ENCODE measurements at regions not wholly inside any gene's neighbourhood (a gene's known extent, or its start where the extent isn't known, plus 50 kb on each side); places are given as distances from the start of the nearest gene placed in this dataset.

GRCh38 chr10:78529262-78529661, 495.6 kb downstream of the RPS24 start:
- POLR2A ChIA-PET: no interaction called here
- DNase-seq (ENCODE audit: extremely low spot score): no peak
- TF ChIP-seq FOXM1 (IDR thresholded peaks at IDR 0.05; ENCODE audit: borderline replicate concordance): no peak
- no peak for TF ChIP-seq BHLHE40 (IDR thresholded peaks at IDR 0.05; ENCODE audit: borderline replicate concordance)
- no peak for TF ChIP-seq CTBP1 (IDR thresholded peaks at IDR 0.05; ENCODE audit: borderline replicate concordance)
- TF ChIP-seq HDGF (IDR thresholded peaks at IDR 0.05; ENCODE audit: borderline replicate concordance): no peak
- no peak for TF ChIP-seq TARDBP (IDR thresholded peaks at IDR 0.05)
- TF ChIP-seq LEF1 (IDR thresholded peaks at IDR 0.05; ENCODE audit: borderline replicate concordance): no peak
- no peak for TF ChIP-seq ARNT (IDR thresholded peaks at IDR 0.05)
- TF ChIP-seq SUZ12 (IDR thresholded peaks at IDR 0.05): no peak
- no peak for TF ChIP-seq ZNF384 (IDR thresholded peaks at IDR 0.05)
- no peak for TF ChIP-seq FOXK2 (IDR thresholded peaks at IDR 0.05)
- no peak for TF ChIP-seq FOXA1 (IDR thresholded peaks at IDR 0.05)
- TF ChIP-seq SP1 (IDR thresholded peaks at IDR 0.05): no peak
- no peak for TF ChIP-seq ELF4 (IDR thresholded peaks at IDR 0.05)
- no peak for TF ChIP-seq L3MBTL2 (conservative IDR thresholded peaks at IDR 0.05)
- TF ChIP-seq PKNOX1 (IDR thresholded peaks at IDR 0.05): no peak
- no peak for TF ChIP-seq NFRKB (IDR thresholded peaks at IDR 0.05)
- CTCF ChIA-PET: no interaction called here

- POLR2A ChIA-PET: no interaction called here
- no peak for DNase-seq (ENCODE audit: extremely low spot score)
- CTCF ChIA-PET: no interaction called here
- TF ChIP-seq NFRKB (IDR thresholded peaks at IDR 0.05): no peak
Observed at GRCh38 chr10:78531088-78531487, 497.4 kb downstream of the RPS24 start.

- POLR2A ChIA-PET: no interaction called here
- TF ChIP-seq PKNOX1 (IDR thresholded peaks at IDR 0.05): no peak
- TF ChIP-seq HDGF (IDR thresholded peaks at IDR 0.05; ENCODE audit: borderline replicate concordance): no peak
- TF ChIP-seq ELF4 (IDR thresholded peaks at IDR 0.05): no peak
- no peak for TF ChIP-seq BHLHE40 (IDR thresholded peaks at IDR 0.05; ENCODE audit: borderline replicate concordance)
- no peak for TF ChIP-seq NFRKB (IDR thresholded peaks at IDR 0.05)
- TF ChIP-seq FOXK2 (IDR thresholded peaks at IDR 0.05): no peak
- TF ChIP-seq TARDBP (IDR thresholded peaks at IDR 0.05): no peak
- TF ChIP-seq SUZ12 (IDR thresholded peaks at IDR 0.05): no peak
- no peak for TF ChIP-seq LEF1 (IDR thresholded peaks at IDR 0.05; ENCODE audit: borderline replicate concordance)
- no peak for TF ChIP-seq ARNT (IDR thresholded peaks at IDR 0.05)
- no peak for TF ChIP-seq ZNF384 (IDR thresholded peaks at IDR 0.05)
- no peak for TF ChIP-seq FOXA1 (IDR thresholded peaks at IDR 0.05)
- TF ChIP-seq L3MBTL2 (conservative IDR thresholded peaks at IDR 0.05): no peak
- TF ChIP-seq FOXM1 (IDR thresholded peaks at IDR 0.05; ENCODE audit: borderline replicate concordance): no peak
- TF ChIP-seq SP1 (IDR thresholded peaks at IDR 0.05): no peak
- TF ChIP-seq CTBP1 (IDR thresholded peaks at IDR 0.05; ENCODE audit: borderline replicate concordance): no peak
- no peak for DNase-seq (ENCODE audit: extremely low spot score)
- CTCF ChIA-PET: no interaction called here
Observed at GRCh38 chr10:78532480-78533042, 498.9 kb downstream of the RPS24 start.

GRCh38 chr10:78533098-78533497, 499.4 kb downstream of the RPS24 start:
- CTCF ChIA-PET: no interaction called here

GRCh38 chr10:78533776-78534175, 500.1 kb downstream of the RPS24 start:
- TF ChIP-seq PKNOX1 (IDR thresholded peaks at IDR 0.05) (no peak), NFRKB (IDR thresholded peaks at IDR 0.05) (no peak), FOXK2 (IDR thresholded peaks at IDR 0.05) (no peak), BHLHE40 (IDR thresholded peaks at IDR 0.05; ENCODE audit: borderline replicate concordance) (no peak), L3MBTL2 (conservative IDR thresholded peaks at IDR 0.05) (no peak), TARDBP (IDR thresholded peaks at IDR 0.05) (no peak), SUZ12 (IDR thresholded peaks at IDR 0.05) (no peak), ARNT (IDR thresholded peaks at IDR 0.05) (no peak), SP1 (IDR thresholded peaks at IDR 0.05) (no peak), ELF4 (IDR thresholded peaks at IDR 0.05) (no peak), FOXA1 (IDR thresholded peaks at IDR 0.05) (no peak), LEF1 (IDR thresholded peaks at IDR 0.05; ENCODE audit: borderline replicate concordance) (no peak), HDGF (IDR thresholded peaks at IDR 0.05; ENCODE audit: borderline replicate concordance) (no peak), CTBP1 (IDR thresholded peaks at IDR 0.05; ENCODE audit: borderline replicate concordance) (no peak), ZNF384 (IDR thresholded peaks at IDR 0.05) (no peak), FOXM1 (IDR thresholded peaks at IDR 0.05; ENCODE audit: borderline replicate concordance) (no peak)
- ChIA-PET POLR2A (no interaction called here), CTCF (no interaction called here)
- no peak for DNase-seq (ENCODE audit: extremely low spot score)

More at GRCh38 chr10:78533098-78533497, 499.4 kb downstream of the RPS24 start:
- POLR2A ChIA-PET: no interaction called here
- no peak for TF ChIP-seq FOXM1 (IDR thresholded peaks at IDR 0.05; ENCODE audit: borderline replicate concordance)
- no peak for TF ChIP-seq ZNF384 (IDR thresholded peaks at IDR 0.05)
- TF ChIP-seq FOXK2 (IDR thresholded peaks at IDR 0.05): no peak
- no peak for TF ChIP-seq BHLHE40 (IDR thresholded peaks at IDR 0.05; ENCODE audit: borderline replicate concordance)
- TF ChIP-seq HDGF (IDR thresholded peaks at IDR 0.05; ENCODE audit: borderline replicate concordance): no peak
- TF ChIP-seq LEF1 (IDR thresholded peaks at IDR 0.05; ENCODE audit: borderline replicate concordance): no peak
- TF ChIP-seq ELF4 (IDR thresholded peaks at IDR 0.05): no peak
- TF ChIP-seq FOXA1 (IDR thresholded peaks at IDR 0.05): no peak
- no peak for TF ChIP-seq PKNOX1 (IDR thresholded peaks at IDR 0.05)
- no peak for TF ChIP-seq L3MBTL2 (conservative IDR thresholded peaks at IDR 0.05)
- DNase-seq (ENCODE audit: extremely low spot score): no peak

All from HEK293T (cell line).